OCI-M2 (cell line): ENCODE measurements at regions not wholly inside any gene's neighbourhood (a gene's known extent, or its start where the extent isn't known, plus 50 kb on each side); places are given as distances from the start of the nearest gene placed in this dataset.
"Not testable (repeated sequence)": the region's sequence is repeated elsewhere in the genome, so short reads cannot be mapped to it uniquely, and the experiment has no call there.

ENCODE experiments used
- DNase-seq: peaks from one replicate; lab custom pipeline; 2025; ENCODE audit not compliant: unreplicated experiment; lab: John Stamatoyannopoulos, UW

DNA sequence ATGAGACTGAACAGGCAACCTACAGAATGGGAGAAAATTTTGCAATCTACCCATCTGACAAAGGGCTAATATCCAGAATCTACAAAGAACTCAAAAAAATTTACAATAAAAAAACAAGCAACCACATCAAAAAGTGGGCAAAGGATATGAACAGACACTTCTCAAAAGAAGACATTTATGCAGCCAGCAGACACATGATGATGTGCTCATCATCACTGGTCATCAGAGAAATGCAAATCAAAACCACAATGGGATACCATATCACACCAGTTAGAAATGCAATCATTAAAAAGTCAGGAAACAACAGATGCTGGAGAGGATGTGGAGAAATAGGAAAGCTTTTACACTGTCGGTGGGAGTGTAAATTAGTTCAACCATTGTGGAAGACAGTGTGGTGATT, 51.7 kb upstream of the PAXBP1 start:
- not testable (repeated sequence) for DNase-seq

DNA sequence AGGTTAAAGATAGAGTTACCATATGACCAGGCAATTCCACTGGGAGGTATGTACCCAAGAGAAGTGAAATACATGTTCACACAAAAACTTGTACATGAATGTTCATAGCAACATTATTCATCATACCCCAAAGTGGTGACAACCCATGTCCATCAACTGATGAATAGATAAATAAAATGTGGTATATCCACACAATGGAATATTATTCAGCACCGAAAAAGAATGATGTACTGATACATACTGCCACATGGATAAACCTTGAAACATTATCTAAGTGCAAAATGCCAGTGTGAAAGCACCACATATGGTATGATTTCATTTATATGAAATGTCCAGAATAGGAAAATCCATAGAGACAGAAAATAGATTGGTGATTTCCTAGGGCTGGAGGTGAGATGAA, 53.4 kb upstream of the PAXBP1 start:
- no peak for DNase-seq

DNA sequence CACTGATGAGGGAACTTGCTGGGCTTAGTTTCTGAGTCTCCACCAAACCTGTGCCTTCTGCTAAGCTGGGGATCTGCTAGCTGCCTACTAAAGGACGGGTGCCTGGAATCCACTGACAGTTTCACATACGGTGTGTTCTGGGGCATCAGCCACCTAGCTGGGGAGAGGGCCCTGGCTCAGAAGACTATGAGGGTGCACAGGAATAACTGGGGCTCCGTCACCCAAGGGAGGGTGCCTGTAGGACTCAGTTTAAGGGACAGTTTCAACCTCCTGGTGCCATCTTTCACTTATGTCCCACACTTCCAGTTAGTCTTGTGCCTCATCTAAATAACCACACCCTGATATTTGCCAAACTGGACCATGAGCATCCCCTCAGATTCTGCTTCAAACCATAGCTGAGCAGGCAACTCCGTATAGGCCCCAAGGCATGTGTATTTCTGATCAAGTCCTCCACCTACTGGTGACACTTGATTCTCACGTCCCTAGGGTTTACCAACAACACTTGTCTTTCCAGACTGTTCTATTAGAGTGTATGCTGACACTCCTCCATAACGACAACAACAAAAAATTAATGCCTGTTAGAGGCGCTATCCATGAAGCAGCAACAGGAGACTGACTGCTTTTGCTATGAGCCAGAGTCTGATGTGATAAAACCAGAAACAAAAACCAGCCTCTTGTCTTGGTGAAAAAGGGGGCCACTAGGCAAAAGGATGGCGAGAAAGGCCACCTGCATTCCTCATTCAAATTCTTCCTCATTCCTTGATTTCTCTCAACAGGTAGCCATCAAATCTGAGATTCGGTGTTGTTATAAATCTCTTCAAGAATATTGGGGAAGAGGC, 55.0 kb upstream of the PAXBP1 start:
- peak; percentile 12 for DNase-seq

DNA sequence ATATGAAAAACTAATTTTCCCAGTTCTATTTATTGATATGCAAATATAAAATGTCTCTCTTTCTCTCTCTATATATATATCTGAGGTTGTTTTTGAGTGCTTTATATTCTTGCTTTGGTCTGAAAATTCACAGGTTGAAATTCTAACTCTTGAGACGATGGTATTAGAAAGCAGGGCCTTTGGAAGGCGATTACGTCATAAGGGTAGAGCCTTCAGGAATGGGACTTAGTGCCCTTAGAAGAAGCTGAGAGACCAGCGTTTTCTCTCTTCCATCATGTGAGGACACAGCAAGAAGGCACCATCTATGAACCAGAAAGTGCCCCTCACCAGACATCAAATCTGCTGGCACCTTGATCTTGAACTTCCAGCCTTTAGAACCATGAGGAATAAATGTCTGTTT, 57.4 kb upstream of the PAXBP1 start:
- DNase-seq: no peak

DNA sequence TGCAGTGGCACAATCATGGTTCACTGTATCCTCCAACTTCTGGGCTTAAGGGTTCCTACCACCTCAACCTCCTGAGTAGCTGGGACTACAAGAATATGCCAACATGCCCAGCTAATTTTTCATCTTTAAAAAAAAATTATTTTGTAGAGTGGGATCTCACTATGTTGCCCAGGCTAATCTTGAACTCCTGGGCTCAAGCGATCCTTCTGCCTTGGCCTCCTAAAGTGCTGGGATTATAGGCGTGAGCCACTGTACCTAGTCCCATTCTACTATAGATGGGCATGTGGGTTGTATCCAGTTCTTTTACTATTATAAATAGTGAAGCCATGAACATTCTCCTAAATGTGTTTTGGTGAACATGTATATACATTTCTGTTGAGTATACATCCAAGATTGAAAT, 57.9 kb upstream of the PAXBP1 start:
- DNase-seq: no peak

DNA sequence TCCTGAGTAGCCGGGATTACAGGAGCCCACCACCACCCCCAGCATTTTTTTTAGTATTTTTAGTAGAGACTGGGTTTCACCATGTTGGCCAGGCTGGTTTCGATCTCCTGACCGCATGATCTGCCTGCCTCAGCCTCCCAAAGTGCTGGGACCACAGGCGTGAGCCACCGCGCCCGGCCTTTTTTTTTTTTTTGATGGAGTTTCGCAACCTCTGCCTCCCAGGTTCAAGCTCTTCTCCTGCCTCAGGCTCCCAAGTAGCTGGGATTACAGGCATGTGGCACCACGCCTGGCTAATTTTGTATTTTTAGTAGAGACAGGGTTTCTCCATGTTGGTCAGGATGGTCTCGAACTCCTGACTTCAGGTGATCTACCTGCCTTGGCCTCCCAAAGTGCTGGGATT, 60.2 kb upstream of the PAXBP1 start:
- not testable (repeated sequence) for DNase-seq

DNA sequence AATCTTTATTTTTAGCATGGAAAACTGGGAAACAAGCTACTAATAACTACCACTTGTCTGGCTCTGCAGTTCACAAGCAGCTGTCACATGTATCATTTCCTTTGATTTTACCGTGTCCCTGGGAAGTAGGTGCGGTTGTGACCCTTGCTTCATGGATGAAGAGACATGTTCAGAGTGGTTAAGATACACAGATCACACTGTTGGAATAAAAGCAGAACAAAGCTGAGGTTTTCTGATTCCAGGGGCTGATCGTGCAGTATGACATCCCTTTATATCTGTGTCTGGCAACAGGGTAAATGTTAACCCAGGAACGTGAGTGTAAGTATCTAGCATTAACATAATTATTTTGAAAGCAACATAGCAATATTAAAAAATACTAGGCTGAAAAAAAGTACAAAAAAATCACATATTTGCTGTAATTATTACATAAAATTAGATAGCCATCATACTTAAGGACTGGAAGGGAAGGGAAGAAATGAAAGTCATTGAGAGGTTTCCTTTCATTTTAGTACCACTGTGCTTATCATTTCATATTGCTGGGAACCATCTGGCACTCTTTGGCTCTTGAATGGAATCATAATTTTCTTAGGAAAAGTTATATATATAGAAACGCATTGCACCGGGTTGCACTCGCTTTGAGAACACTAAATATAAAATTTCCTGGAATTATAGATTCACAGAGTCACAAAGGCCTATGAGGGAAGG, 62.8 kb upstream of the PAXBP1 start:
- no peak for DNase-seq

DNA sequence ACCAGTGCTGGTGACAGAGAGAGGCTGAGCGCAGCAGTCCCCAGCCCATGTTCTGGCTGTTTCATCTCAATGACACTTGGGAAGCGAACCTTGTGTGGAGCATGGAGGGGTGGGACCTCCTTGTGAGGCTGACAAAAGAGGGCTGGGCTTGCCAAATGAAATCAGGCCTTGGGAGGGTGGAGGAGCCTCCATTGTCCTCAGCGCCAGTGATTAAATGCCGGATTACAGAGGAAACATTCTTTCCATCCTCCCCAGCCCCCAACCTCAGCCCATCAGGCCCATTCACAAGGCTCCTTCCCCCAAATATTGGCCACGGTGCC, 63.3 kb upstream of the PAXBP1 start:
- no peak for DNase-seq

DNA sequence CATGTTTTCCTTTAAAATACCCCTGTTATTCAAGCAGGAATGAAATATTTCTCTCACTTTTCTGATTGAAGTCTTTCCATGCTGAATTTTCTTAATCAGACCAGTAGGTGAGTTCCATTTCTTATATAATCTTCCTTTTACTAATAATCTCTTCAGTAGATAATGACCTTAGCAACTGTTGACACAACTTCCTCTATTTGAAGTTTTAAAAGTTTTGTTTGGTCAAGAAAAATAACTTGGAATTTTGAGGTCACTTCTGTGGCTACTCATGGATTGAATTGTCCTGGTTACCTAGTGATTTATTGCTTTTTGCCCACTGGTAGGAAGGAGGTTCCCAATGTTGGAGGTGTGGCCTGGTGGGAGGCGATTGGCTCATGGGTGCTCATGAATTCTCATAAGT, 70.6 kb upstream of the PAXBP1 start:
- no peak for DNase-seq

DNA sequence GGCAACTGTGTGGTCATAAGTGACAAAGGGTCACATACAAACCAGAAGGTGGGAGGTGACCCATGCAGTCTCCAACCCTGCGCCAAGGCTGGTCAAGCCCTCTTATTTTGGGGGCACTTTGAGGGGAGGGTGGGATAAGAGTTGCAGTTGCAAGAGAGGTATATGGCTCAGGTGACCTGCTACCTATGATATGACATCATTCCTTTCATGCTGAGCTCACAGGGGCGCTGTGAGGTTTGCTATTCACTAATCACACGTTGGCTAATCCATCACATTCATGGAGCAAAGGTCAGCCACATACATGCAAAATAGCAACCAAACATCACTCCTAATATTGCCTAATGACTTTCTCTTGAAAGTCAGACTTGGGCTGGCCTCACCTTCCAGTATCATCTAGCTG, 72.0 kb upstream of the PAXBP1 start:
- DNase-seq: no peak

DNA sequence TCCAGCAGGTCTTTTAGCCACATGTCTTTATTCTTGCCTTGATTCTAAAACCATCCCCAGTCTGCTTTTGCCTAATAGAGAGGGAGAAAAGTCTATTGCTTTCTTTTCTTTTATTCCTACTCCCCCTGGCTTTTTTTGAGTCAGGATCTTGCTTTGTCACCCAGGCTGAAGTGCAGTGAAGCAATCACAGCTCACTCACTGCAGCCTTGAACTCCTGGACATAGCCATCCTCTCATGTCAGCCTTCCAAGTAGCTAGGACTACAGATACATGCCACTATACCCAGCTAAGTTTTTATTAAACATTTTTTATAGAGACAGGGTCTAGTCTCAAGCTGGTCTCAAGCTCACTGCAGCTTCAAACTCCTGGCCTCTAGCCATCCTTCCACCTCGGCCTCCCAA, 72.5 kb upstream of the PAXBP1 start:
- DNase-seq: no peak

DNA sequence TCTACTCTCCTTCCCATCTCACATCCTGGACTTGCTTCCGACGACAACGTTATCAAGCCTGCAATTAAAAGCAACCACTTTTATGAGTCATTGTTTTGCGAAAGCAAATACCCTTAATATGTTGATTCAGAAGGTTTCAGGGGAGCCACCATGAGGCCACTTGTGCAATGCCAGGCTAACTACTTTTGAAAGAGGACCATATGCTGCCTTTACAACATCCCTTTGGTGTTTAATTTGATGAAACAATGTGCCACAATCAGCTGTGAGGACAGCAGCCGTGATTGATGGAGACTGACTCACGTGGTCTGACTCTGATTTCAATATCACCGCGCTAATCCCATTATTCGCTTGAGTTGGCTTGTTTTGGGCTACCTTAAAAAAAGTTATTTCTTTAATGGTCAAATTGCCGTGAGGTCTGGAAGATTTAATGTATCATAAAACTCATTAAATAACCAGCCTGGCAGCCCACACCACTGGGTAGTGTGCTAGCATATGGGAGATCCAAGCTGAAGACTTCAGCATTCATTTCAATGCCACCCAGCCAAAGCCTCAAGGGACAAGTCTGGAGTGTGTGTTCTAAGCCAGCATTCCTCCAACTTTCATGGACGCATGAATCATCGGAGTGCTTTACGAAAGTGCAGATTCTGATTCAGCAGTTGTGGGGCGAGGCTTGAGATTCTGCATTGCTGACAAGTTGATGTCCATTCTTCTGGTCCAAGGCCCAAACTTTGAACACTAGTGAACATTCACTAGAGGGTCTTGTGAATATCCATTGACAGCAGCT, 73.3 kb upstream of the PAXBP1 start:
- no peak for DNase-seq

DNA sequence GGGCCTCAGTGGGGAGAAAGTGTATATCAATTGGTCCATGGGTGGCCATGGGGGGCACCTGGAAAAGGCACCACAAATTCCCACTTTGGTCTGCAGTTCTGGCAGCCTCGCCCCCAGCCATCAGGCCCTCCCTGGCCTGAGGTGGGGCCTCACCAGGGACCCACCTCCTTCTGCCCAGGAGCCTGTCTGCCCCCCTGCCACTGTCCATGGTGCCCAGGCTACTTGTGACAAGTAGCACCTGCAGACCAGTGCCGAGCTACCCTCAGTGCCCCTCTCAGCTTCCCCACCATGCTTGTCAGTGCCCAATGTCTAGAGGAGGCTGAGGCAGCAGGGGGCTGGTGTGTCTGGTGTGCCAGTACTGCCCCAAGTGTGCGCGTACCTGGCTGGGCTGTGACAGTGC, 87.1 kb upstream of the PAXBP1 start:
- DNase-seq: no peak

DNA sequence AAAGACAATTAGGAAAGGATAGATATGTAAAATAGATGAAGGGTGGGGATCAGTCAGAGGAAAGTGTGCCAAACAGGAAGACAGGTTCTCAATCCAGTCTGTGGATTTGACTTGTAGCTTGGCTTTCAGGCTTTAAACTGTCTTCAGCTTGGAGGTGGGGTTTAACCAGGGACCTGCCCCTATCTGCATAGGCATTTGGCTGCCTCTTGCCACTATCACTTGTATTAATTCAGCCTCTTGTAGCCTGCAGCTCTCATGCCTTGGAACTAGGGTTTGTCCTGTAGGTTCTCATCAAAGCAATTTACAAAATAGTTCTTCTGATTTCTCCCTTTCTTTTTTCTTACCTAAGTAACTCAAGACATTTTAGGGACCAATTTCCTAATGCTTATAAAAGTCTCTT, 88.8 kb upstream of the PAXBP1 start:
- DNase-seq: no peak

DNA sequence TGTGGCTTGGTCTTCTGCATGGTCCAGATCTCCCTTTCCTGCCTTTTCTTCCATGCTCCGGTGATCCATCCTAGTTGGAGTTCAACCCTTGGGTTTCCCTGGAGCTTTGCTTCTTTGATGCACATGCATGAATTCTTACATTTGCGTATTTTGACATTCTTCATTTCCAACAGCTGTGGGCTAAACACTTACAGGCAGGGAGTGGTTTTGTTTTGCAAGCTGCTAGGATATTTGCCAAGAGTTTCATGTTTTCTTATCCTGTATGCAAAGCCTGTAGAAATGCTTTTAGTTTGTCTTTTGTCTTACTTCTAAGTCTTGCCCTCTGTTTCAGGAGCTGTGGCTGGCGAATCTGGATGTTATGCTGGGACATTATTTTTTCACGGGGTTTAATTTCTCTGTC, 90.3 kb upstream of the PAXBP1 start:
- DNase-seq: no peak

DNA sequence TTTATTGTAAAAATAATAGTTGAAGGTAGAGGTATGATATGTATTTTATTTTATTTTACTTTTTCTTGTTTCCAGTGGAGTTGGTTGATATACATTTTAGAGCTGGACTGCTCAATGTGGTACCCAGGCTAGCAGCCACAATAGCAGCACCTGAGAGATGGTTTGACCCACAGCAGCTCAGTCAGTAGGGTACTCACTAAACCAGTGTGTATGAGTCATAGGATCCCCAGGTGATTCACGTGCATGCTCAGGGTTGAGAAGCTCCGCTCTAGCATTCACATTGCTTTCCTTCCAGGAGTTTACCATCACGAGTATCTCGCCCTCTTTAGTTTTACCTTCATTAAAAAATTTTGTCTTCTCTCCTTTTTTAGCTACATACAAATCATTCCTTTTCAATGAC, 96.0 kb upstream of the PAXBP1 start:
- no peak for DNase-seq

DNA sequence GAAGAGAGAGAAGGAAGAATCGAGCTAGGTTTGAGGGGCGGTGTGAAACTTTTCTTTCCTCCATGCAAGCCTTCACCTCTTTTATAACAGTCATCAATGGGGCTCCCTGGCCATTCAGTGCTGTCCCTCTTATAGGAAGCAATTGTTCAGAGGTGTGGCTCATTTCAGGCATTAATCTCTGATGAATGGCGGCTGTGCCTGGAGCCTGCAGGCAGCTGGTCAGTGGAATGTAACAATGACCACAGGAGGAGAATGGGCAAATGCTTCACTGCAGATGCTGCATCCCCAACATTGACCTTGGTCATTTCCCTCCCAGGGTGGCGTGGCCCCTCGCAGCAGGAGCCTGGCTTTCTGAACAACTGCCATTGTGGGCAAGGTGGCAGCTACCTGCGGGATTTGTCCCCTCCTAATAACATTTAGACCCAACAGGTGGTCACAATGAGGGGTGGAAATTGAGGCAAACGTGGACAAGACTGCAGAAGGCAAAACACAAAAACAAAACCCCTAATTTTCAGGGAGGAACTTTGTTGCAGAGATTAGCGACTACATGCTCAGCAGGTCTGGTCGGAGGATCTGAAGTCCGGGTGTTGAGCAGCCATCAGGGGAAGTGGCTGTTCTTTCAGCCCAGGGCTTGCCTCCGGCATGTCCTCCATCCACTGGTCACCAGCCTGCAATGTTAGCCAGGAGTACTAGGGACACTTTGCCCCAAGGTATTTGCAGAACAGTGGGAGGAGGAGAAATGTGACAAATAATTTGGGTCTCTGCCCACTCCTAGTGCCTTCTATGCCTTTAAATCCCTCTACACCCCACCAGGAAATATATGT, 97.3 kb upstream of the PAXBP1 start:
- DNase-seq: no peak

DNA sequence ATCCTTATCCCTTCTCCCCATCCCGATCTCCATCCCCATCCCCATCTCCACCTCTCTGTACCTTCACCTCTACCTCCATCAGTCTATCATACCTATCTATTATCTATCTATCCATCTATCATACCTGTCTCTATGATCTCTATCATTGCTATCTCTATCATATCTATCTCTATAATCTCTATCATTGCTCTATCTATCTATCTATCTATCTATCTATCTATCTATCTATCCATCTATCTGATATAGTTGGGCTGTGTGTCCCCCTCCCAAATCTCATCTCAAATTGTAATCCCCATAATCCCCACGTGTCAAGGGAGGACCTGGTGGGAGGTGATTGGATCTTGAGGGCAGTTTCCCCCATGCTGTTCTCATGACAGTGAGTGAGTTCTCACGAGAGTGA, 97.9 kb upstream of the PAXBP1 start:
- no peak for DNase-seq

DNA sequence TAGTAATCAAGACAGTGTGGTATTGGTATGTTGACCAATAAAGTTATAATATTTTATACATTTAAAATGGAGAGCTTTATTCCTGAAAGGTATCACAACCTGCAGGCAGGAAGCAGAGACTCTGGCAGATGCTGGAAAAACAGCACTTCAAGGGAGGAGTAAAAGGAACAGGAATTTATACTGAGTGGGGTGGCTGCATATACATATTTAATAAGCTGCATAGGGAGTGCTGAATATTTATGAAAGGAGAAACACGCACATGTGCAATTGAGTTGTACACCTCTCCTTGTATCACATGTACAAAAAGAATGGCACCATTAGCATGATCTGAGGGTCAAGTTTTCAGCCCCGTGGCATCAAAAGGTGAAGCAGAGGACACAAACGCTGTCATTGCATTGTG, 104.9 kb upstream of the PAXBP1 start:
- DNase-seq: no peak

DNA sequence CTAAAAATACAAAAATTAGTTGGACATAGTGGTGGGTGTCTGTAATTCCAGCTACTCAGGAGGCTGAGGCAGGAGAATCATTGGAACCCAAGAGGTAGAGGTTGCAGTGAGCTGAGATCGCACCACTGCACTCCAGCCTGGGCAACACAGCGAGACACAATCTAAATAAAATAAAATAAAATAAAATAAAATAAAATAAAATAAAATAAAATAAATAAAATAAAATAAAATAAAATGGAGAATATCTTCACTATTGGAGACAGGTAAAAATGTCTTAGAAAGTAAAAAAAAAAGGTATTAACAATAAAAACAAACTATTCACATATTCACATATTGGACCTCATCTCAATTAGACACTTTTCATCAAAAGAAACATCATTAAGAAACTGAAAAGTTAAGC, 106.3 kb upstream of the PAXBP1 start:
- not testable (repeated sequence) for DNase-seq

DNA sequence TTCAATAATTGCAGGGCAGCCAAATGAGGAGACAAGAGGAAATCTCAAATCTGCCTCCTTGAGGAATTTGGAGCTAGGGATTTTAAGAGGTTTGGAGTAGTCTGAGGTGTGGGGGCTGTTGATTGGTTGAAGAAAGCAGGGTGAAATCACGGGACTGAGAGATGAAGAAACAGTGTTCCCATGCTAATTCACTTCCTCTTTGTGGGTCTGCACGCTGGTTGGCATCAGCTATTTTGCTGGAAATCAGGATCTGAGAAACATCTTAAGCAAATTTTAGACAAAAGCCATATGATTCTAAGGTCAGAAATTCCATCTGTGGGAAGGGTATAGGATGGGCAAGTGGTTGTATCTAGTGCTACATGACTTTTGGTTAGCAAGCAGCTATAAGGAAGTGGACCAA, 107.1 kb upstream of the PAXBP1 start:
- no peak for DNase-seq
